ENCODE measurements at regions not wholly inside any gene's neighbourhood (a gene's known extent, or its start where the extent isn't known, plus 50 kb on each side); places are given as distances from the start of the nearest gene placed in this dataset.

DNA sequence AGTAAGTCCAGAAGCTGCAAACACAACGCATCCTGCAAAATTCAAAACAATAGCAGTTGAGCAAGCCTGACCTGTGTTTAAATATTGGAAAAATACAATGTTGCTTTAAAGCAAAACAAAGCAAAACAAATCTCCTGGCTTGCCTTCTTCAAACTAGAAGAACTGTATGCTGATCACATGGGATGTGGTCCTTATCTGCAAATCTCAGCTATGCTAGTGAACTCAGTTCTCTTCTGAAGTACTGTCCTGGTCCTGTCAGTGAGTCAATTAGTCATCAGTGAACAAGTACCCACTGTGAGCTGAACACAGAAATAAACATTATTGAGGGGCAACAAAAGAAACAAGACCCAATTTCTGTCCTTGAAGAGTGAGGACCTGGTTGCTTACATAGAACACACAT lies 522.5 kb downstream of the SMARCA1 start:
- no peak overlapping the region for H2BK120ac ChIP-seq (ENCODE audit: low read depth, low read length)
- no peak overlapping the region for H4K91ac ChIP-seq (ENCODE audit: low read depth, low read length, poor library complexity)
- WGBS, 2 donors (ENCODE audit: extremely low coverage in 2 of 2, insufficient read length in 2 of 2, insufficient replicate concordance in 1 of 2), result no CpG with 5 or more reads among the region's 1 CpG
- H3K18ac ChIP-seq (ENCODE audit: low read length), result no peak overlapping the region
- no peak overlapping the region for H2BK15ac ChIP-seq (ENCODE audit: low read length)
- H3K14ac ChIP-seq (ENCODE audit: low read length), result no peak overlapping the region
- DNase-seq (ENCODE audit: low spot score), result no peak
- no peaks in the 10 kb centered on the region for H3K36me3 ChIP-seq (replicated peaks in 1 of 2; ENCODE audit: control insufficient read depth in 2 of 2, insufficient read depth in 2 of 2, low read length in 2 of 2)
- H3K9me3 ChIP-seq (replicated peaks in 1 of 2; ENCODE audit: control insufficient read depth in 2 of 2, insufficient read depth in 1 of 2, low read depth in 1 of 2, low read length in 2 of 2), result no peaks in the 10 kb centered on the region
- H3K79me1 ChIP-seq (ENCODE audit: low read depth, low read length), result no peaks in the 10 kb centered on the region
- H2AK5ac ChIP-seq (ENCODE audit: low read depth, low read length), result no peak overlapping the region
- no peaks in the 10 kb centered on the region for H3K27me3 ChIP-seq (ENCODE audit: control insufficient read depth in 3 of 3, insufficient read depth in 3 of 3, low read depth in 1 of 3, low read length in 3 of 3)
- no peak overlapping the region for H3K23ac ChIP-seq (ENCODE audit: low read depth, low read length, poor library complexity)
- H3K4ac ChIP-seq (ENCODE audit: low read length), result no peak overlapping the region
- no peak overlapping the region for H2AFZ ChIP-seq (ENCODE audit: low read length)
- H3K9ac ChIP-seq (ENCODE audit: low read depth, low read length, poor library complexity), result no peak overlapping the region
- H3K4me2 ChIP-seq (ENCODE audit: insufficient read depth, low read length, poor library complexity, severe bottlenecking), result no peak overlapping the region
- no peak overlapping the region for H2BK5ac ChIP-seq (ENCODE audit: low read length)
- H2BK12ac ChIP-seq (ENCODE audit: low read length), result no peak overlapping the region
- H4K8ac ChIP-seq (ENCODE audit: low read depth, low read length), result no peak overlapping the region
- H3K4me1 ChIP-seq (ENCODE audit: control insufficient read depth in 2 of 2, insufficient read depth in 1 of 2, low read depth in 1 of 2, low read length in 2 of 2), result no peaks in the 10 kb centered on the region
- H3K27ac ChIP-seq (replicated peaks; ENCODE audit: low read length), result no peak overlapping the region
- no peak overlapping the region for H3K4me3 ChIP-seq (ENCODE audit: low read length in 2 of 2)

GRCh38 chrX:129000018-129000417 lies 523.3 kb downstream of the SMARCA1 start:
- no peak overlapping the region for H2AK5ac ChIP-seq (ENCODE audit: low read depth, low read length)
- no peaks in the 10 kb centered on the region for H3K4me1 ChIP-seq (ENCODE audit: control insufficient read depth in 2 of 2, insufficient read depth in 1 of 2, low read depth in 1 of 2, low read length in 2 of 2)
- H2BK12ac ChIP-seq (ENCODE audit: low read length), result no peak overlapping the region
- H4K8ac ChIP-seq (ENCODE audit: low read depth, low read length), result no peak overlapping the region
- H3K18ac ChIP-seq (ENCODE audit: low read length), result no peak overlapping the region
- DNase-seq (ENCODE audit: low spot score), result no peak
- no peaks in the 10 kb centered on the region for H3K36me3 ChIP-seq (replicated peaks in 1 of 2; ENCODE audit: control insufficient read depth in 2 of 2, insufficient read depth in 2 of 2, low read length in 2 of 2)
- WGBS, 2 donors (ENCODE audit: extremely low coverage in 2 of 2, insufficient read length in 2 of 2, insufficient replicate concordance in 1 of 2), result no CpG with 5 or more reads among the region's 3 CpGs
- H3K27ac ChIP-seq (replicated peaks; ENCODE audit: low read length), result no peak overlapping the region
- H3K9me3 ChIP-seq (replicated peaks in 1 of 2; ENCODE audit: control insufficient read depth in 2 of 2, insufficient read depth in 1 of 2, low read depth in 1 of 2, low read length in 2 of 2), result no peaks in the 10 kb centered on the region
- no peak overlapping the region for H3K4me3 ChIP-seq (ENCODE audit: low read length in 2 of 2)
- H3K23ac ChIP-seq (ENCODE audit: low read depth, low read length, poor library complexity), result no peak overlapping the region
- no peak overlapping the region for H3K14ac ChIP-seq (ENCODE audit: low read length)
- H3K27me3 ChIP-seq (ENCODE audit: control insufficient read depth in 3 of 3, insufficient read depth in 3 of 3, low read depth in 1 of 3, low read length in 3 of 3), result no peaks in the 10 kb centered on the region
- H2BK120ac ChIP-seq (ENCODE audit: low read depth, low read length), result no peak overlapping the region
- no peak overlapping the region for H4K91ac ChIP-seq (ENCODE audit: low read depth, low read length, poor library complexity)
- no peak overlapping the region for H2BK15ac ChIP-seq (ENCODE audit: low read length)
- H2BK5ac ChIP-seq (ENCODE audit: low read length), result no peak overlapping the region
- H3K79me1 ChIP-seq (ENCODE audit: low read depth, low read length), result no peaks in the 10 kb centered on the region
- H3K9ac ChIP-seq (ENCODE audit: low read depth, low read length, poor library complexity), result no peak overlapping the region
- no peak overlapping the region for H3K4me2 ChIP-seq (ENCODE audit: insufficient read depth, low read length, poor library complexity, severe bottlenecking)
- no peak overlapping the region for H3K4ac ChIP-seq (ENCODE audit: low read length)
- H2AFZ ChIP-seq (ENCODE audit: low read length), result no peak overlapping the region

- no peaks in the 10 kb centered on the region for H3K79me1 ChIP-seq (ENCODE audit: low read depth, low read length)
- no peak overlapping the region for H4K91ac ChIP-seq (ENCODE audit: low read depth, low read length, poor library complexity)
- H2BK5ac ChIP-seq (ENCODE audit: low read length), result no peak overlapping the region
- no peak overlapping the region for H2AFZ ChIP-seq (ENCODE audit: low read length)
- no peak overlapping the region for H2BK12ac ChIP-seq (ENCODE audit: low read length)
- H3K9me3 ChIP-seq (replicated peaks in 1 of 2; ENCODE audit: control insufficient read depth in 2 of 2, insufficient read depth in 1 of 2, low read depth in 1 of 2, low read length in 2 of 2), result no peaks in the 10 kb centered on the region
- no peak overlapping the region for H3K4ac ChIP-seq (ENCODE audit: low read length)
- no peak overlapping the region for H2AK5ac ChIP-seq (ENCODE audit: low read depth, low read length)
- H3K36me3 ChIP-seq (replicated peaks in 1 of 2; ENCODE audit: control insufficient read depth in 2 of 2, insufficient read depth in 2 of 2, low read length in 2 of 2), result no peaks in the 10 kb centered on the region
- H3K4me3 ChIP-seq (ENCODE audit: low read length in 2 of 2), result no peak overlapping the region
- no peak overlapping the region for H2BK15ac ChIP-seq (ENCODE audit: low read length)
- no peak overlapping the region for H3K18ac ChIP-seq (ENCODE audit: low read length)
- H3K4me2 ChIP-seq (ENCODE audit: insufficient read depth, low read length, poor library complexity, severe bottlenecking), result no peak overlapping the region
- H3K27ac ChIP-seq (replicated peaks; ENCODE audit: low read length), result no peak overlapping the region
- DNase-seq (ENCODE audit: low spot score), result no peak
- H3K27me3 ChIP-seq (ENCODE audit: control insufficient read depth in 3 of 3, insufficient read depth in 3 of 3, low read depth in 1 of 3, low read length in 3 of 3), result no peaks in the 10 kb centered on the region
- WGBS, 2 donors (ENCODE audit: extremely low coverage in 2 of 2, insufficient read length in 2 of 2, insufficient replicate concordance in 1 of 2), result no CpG with 5 or more reads among the region's 4 CpGs
- H2BK120ac ChIP-seq (ENCODE audit: low read depth, low read length), result no peak overlapping the region
- H3K4me1 ChIP-seq (ENCODE audit: control insufficient read depth in 2 of 2, insufficient read depth in 1 of 2, low read depth in 1 of 2, low read length in 2 of 2), result no peaks in the 10 kb centered on the region
- no peak overlapping the region for H3K9ac ChIP-seq (ENCODE audit: low read depth, low read length, poor library complexity)
- no peak overlapping the region for H3K23ac ChIP-seq (ENCODE audit: low read depth, low read length, poor library complexity)
- H4K8ac ChIP-seq (ENCODE audit: low read depth, low read length), result no peak overlapping the region
- peak overlapping the region; percentile 21 for H3K14ac ChIP-seq (ENCODE audit: low read length)
Observed at GRCh38 chrX:128992107-128992971, 531.0 kb downstream of the SMARCA1 start.

DNA sequence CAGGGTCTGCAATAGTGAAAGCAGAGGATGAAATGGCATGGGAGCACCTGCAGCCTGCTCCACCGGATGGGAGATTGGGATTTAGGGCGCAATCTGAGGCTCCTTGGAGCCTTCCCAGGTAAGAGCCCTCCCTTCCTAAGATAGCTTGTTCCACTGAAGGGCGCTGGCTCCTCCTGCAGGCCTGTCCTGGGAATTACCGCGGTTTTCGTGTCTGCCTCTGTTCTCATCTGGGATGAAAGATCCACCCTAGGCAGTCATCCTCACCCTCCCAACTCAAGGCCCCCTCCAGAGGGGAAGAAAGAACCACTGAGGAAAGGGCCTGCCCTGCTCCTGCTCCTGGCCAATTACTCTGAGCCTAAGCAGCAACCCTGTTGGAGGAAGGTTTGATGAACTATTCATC lies 547.5 kb downstream of the SMARCA1 start:
- H3K23ac ChIP-seq (ENCODE audit: low read depth, low read length, poor library complexity), result no peak overlapping the region
- no peak overlapping the region for H3K27ac ChIP-seq (replicated peaks; ENCODE audit: low read length)
- no peak overlapping the region for H2BK12ac ChIP-seq (ENCODE audit: low read length)
- no CpG with 5 or more reads among the region's 6 CpGs for WGBS, 2 donors (ENCODE audit: extremely low coverage in 2 of 2, insufficient read length in 2 of 2, insufficient replicate concordance in 1 of 2)
- H3K36me3 ChIP-seq (replicated peaks in 1 of 2; ENCODE audit: control insufficient read depth in 2 of 2, insufficient read depth in 2 of 2, low read length in 2 of 2), result no peaks in the 10 kb centered on the region
- no peak overlapping the region for H3K4ac ChIP-seq (ENCODE audit: low read length)
- H3K18ac ChIP-seq (ENCODE audit: low read length), result no peak overlapping the region
- no peaks in the 10 kb centered on the region for H3K27me3 ChIP-seq (ENCODE audit: control insufficient read depth in 3 of 3, insufficient read depth in 3 of 3, low read depth in 1 of 3, low read length in 3 of 3)
- H2BK5ac ChIP-seq (ENCODE audit: low read length), result no peak overlapping the region
- no peak overlapping the region for H4K91ac ChIP-seq (ENCODE audit: low read depth, low read length, poor library complexity)
- H2BK15ac ChIP-seq (ENCODE audit: low read length), result no peak overlapping the region
- no peak overlapping the region for H2BK120ac ChIP-seq (ENCODE audit: low read depth, low read length)
- H3K4me1 ChIP-seq (ENCODE audit: control insufficient read depth in 2 of 2, insufficient read depth in 1 of 2, low read depth in 1 of 2, low read length in 2 of 2), result peaks cover 0 to 8% of the 10 kb centered on the region in 2 donors
- no peak overlapping the region for H3K14ac ChIP-seq (ENCODE audit: low read length)
- DNase-seq (ENCODE audit: low spot score), result peak; percentile 51
- H3K9ac ChIP-seq (ENCODE audit: low read depth, low read length, poor library complexity), result no peak overlapping the region
- H2AK5ac ChIP-seq (ENCODE audit: low read depth, low read length), result no peak overlapping the region
- no peak overlapping the region for H3K4me2 ChIP-seq (ENCODE audit: insufficient read depth, low read length, poor library complexity, severe bottlenecking)
- no peaks in the 10 kb centered on the region for H3K79me1 ChIP-seq (ENCODE audit: low read depth, low read length)
- no peaks in the 10 kb centered on the region for H3K9me3 ChIP-seq (replicated peaks in 1 of 2; ENCODE audit: control insufficient read depth in 2 of 2, insufficient read depth in 1 of 2, low read depth in 1 of 2, low read length in 2 of 2)
- no peak overlapping the region for H4K8ac ChIP-seq (ENCODE audit: low read depth, low read length)
- H2AFZ ChIP-seq (ENCODE audit: low read length), result no peak overlapping the region
- H3K4me3 ChIP-seq (ENCODE audit: low read length in 2 of 2), result no peak overlapping the region
